ENCODE measurements at regions not wholly inside any gene's neighbourhood (a gene's known extent, or its start where the extent isn't known, plus 50 kb on each side); places are given as distances from the start of the nearest gene placed in this dataset.

DNA sequence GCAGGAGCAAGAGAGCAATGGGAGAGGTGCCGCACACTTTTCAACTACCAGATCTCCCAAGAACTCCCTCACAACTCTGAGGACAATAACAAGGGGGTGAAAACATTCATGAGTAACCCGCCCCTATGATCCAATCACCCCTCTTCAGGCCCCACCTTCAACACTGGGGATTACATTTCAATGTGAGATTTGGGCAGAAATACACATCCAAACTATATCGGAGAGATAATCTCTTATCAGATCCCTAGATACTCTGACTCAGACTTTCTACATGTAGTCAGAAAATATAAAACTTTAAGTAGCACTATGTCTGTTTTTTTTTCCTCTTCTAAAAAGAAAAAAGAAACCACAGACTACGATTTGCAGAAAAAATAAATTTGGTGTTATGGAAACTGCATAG is 1595.9 kb upstream of the NUDT12 start:
- no peak for DNase-seq (ENCODE audit: low read depth)
- no peak overlapping the region for H3K4me3 ChIP-seq (ENCODE audit: low read length)
- TF ChIP-seq CTCF (conservative IDR thresholded peaks at IDR 0.05; ENCODE audit: low read depth, low read length) = no peak

- DNase-seq (ENCODE audit: low read depth) = no peak
- no peak for TF ChIP-seq CTCF (conservative IDR thresholded peaks at IDR 0.05; ENCODE audit: low read depth, low read length)
- H3K4me3 ChIP-seq (ENCODE audit: low read length) = no peak overlapping the region
Measured at GRCh38 chr5:105150323-105150722, 1587.7 kb upstream of the NUDT12 start.

- TF ChIP-seq CTCF (conservative IDR thresholded peaks at IDR 0.05; ENCODE audit: low read depth, low read length) = no peak
- DNase-seq (ENCODE audit: low read depth) = no peak
- no peak overlapping the region for H3K4me3 ChIP-seq (ENCODE audit: low read length)
Measured at GRCh38 chr5:105146867-105147266, 1584.3 kb upstream of the NUDT12 start.

- H3K4me3 ChIP-seq (ENCODE audit: low read length) = no peak overlapping the region
- no peak for TF ChIP-seq CTCF (conservative IDR thresholded peaks at IDR 0.05; ENCODE audit: low read depth, low read length)
- DNase-seq (ENCODE audit: low read depth) = no peak
Measured at GRCh38 chr5:105145152-105145551, 1582.6 kb upstream of the NUDT12 start.

- no peak for TF ChIP-seq CTCF (conservative IDR thresholded peaks at IDR 0.05; ENCODE audit: low read depth, low read length)
- DNase-seq (ENCODE audit: low read depth) = no peak
- H3K4me3 ChIP-seq (ENCODE audit: low read length) = no peak overlapping the region
Measured at GRCh38 chr5:105134328-105134727, 1571.7 kb upstream of the NUDT12 start.

DNA sequence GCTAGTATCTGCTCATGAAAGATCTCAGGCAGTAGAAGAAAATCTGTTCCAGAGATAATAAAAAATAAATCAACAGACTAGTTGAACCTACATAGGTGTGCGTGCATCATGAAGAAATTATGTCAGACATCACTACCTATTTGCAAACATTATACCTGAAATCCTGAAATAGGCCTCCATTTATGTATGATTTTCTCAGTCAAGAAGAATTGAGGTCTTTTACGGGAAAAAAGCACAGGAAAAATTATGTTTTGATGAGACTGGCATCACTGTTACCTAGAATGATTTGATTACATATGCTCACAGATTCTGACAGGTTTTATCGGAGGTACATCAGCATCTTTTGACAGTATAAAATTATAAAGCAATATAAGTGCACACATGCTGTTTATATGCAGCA is 1570.5 kb upstream of the NUDT12 start:
- no peak overlapping the region for H3K4me3 ChIP-seq (ENCODE audit: low read length)
- no peak for DNase-seq (ENCODE audit: low read depth)

GRCh38 chr5:105132581-105132980 is 1570.0 kb upstream of the NUDT12 start:
- TF ChIP-seq CTCF (conservative IDR thresholded peaks at IDR 0.05; ENCODE audit: low read depth, low read length) = no peak
- no peak for DNase-seq (ENCODE audit: low read depth)
- no peak overlapping the region for H3K4me3 ChIP-seq (ENCODE audit: low read length)

More for the DNA sequence above, 1570.5 kb upstream of the NUDT12 start:
- TF ChIP-seq CTCF (conservative IDR thresholded peaks at IDR 0.05; ENCODE audit: low read depth, low read length) = no peak
